ENCODE measurements at regions not wholly inside any gene's neighbourhood (a gene's known extent, or its start where the extent isn't known, plus 50 kb on each side); places are given as distances from the start of the nearest gene placed in this dataset.

GRCh38 chr13:106942563-106942962 lies 374.6 kb upstream of the ARGLU1 start:
- no peaks in the 10 kb centered on the region for H3K9me3 ChIP-seq (replicated peaks)
- H3K27ac ChIP-seq (replicated peaks) = no peak overlapping the region
- no peaks in the 10 kb centered on the region for H3K27me3 ChIP-seq (ENCODE audit: low read depth)
- H3K36me3 ChIP-seq = no peaks in the 10 kb centered on the region
- TF ChIP-seq CTCF (IDR thresholded peaks at IDR 0.05; ENCODE audit: borderline replicate concordance) = no peak
- H3K4me1 ChIP-seq = no peaks in the 10 kb centered on the region
- no peak overlapping the region for H3K4me3 ChIP-seq
- intact Hi-C loops (cut with micrococcal nuclease) = no loop called here
- DNase-seq = no peak

GRCh38 chr13:106941779-106942178 lies 373.8 kb upstream of the ARGLU1 start:
- no peak for TF ChIP-seq CTCF (IDR thresholded peaks at IDR 0.05; ENCODE audit: borderline replicate concordance)
- no peak for DNase-seq
- H3K36me3 ChIP-seq = no peaks in the 10 kb centered on the region

GRCh38 chr13:106927421-106927820 lies 359.5 kb upstream of the ARGLU1 start:
- no peaks in the 10 kb centered on the region for H3K36me3 ChIP-seq
- TF ChIP-seq CTCF (IDR thresholded peaks at IDR 0.05; ENCODE audit: borderline replicate concordance) = no peak
- H3K4me1 ChIP-seq = no peaks in the 10 kb centered on the region
- intact Hi-C loops (cut with micrococcal nuclease) = no loop called here
- H3K4me3 ChIP-seq = no peak overlapping the region
- DNase-seq = no peak
- H3K27me3 ChIP-seq (ENCODE audit: low read depth) = no peaks in the 10 kb centered on the region
- peaks cover 3% of the 10 kb centered on the region for H3K9me3 ChIP-seq (replicated peaks)
- no peak overlapping the region for H3K27ac ChIP-seq (replicated peaks)

More at GRCh38 chr13:106941779-106942178, 373.8 kb upstream of the ARGLU1 start:
- Histone ChIP-seq H3K4me1 (no peaks in the 10 kb centered on the region), H3K27me3 (ENCODE audit: low read depth) (no peaks in the 10 kb centered on the region), H3K4me3 (no peak overlapping the region), H3K9me3 (replicated peaks) (no peaks in the 10 kb centered on the region), H3K27ac (replicated peaks) (no peak overlapping the region)
- intact Hi-C loops (cut with micrococcal nuclease) = no loop called here

GRCh38 chr13:106922384-106922783 lies 354.4 kb upstream of the ARGLU1 start:
- DNase-seq = no peak
- no peak for TF ChIP-seq CTCF (IDR thresholded peaks at IDR 0.05; ENCODE audit: borderline replicate concordance)
- intact Hi-C loops (cut with micrococcal nuclease) = loop anchor here (5.0 kb wide), 1 partner anchor 205 kb away; no protein-coding TSS in a partner anchor
- Histone ChIP-seq H3K4me3 (no peak overlapping the region), H3K4me1 (peaks cover 25% of the 10 kb centered on the region), H3K27ac (replicated peaks) (no peak overlapping the region), H3K9me3 (replicated peaks) (no peaks in the 10 kb centered on the region), H3K27me3 (ENCODE audit: low read depth) (peaks cover 10% of the 10 kb centered on the region), H3K36me3 (no peaks in the 10 kb centered on the region)

GRCh38 chr13:106919638-106920037 lies 351.7 kb upstream of the ARGLU1 start:
- peak; percentile 63 for DNase-seq
- Histone ChIP-seq H3K27me3 (ENCODE audit: low read depth) (peaks cover 13% of the 10 kb centered on the region), H3K27ac (replicated peaks) (peak overlapping the region; percentile 91)

More at GRCh38 chr13:106919638-106920037, 351.7 kb upstream of the ARGLU1 start:
- TF ChIP-seq CTCF (IDR thresholded peaks at IDR 0.05; ENCODE audit: borderline replicate concordance) = no peak
- intact Hi-C loops (cut with micrococcal nuclease) = loop anchor here (5.0 kb wide), 1 partner anchor 208 kb away; no protein-coding TSS in a partner anchor
- H3K4me1 ChIP-seq = peaks cover 27% of the 10 kb centered on the region
- H3K4me3 ChIP-seq = peak overlapping the region; percentile 67
- no peaks in the 10 kb centered on the region for H3K9me3 ChIP-seq (replicated peaks)
- H3K36me3 ChIP-seq = no peaks in the 10 kb centered on the region

All from left ventricle myocardium inferior (tissue), 1 donor.